Panc1 (cell line): ENCODE measurements at regions not wholly inside any gene's neighbourhood (a gene's known extent, or its start where the extent isn't known, plus 50 kb on each side); places are given as distances from the start of the nearest gene placed in this dataset.

ENCODE experiments used
- ATAC-seq: fragments of 200-7000 bp; cut with Tn5 transposase; 2 replicates; pipeline ENCODE4 v1.9.1; 2020; ENCODE audit warnings: mild to moderate bottlenecking, moderate library complexity
- BruUV-seq: library from RNA; stranded (reverse); fragments of 400-500 nt; replicated peaks from 2 replicates; lab custom pipeline; 2021; lab: Mats Ljungman, UMichigan
- CTCF ChIA-PET: fragments of 300-600 bp; sonication (Branson Sonifier 250); formaldehyde crosslinking; loops from one replicate; lab custom pipeline; 2022; ENCODE audit warnings: antibody characterized with exemption; lab: Charles Lee
- POLR2A ChIA-PET: fragments of 300-600 bp; sonication (Branson Sonifier 250); formaldehyde crosslinking; loops from one replicate; lab custom pipeline; 2022; ENCODE audit warnings: antibody characterized with exemption; lab: Charles Lee
- DNase-seq: peaks from one replicate; pipeline ENCODE4 v3.0.0-alpha.2; 2010; ENCODE audit warnings: low read depth, low spot score
- H3K27ac ChIP-seq: 2 replicates; pipeline ENCODE4 v1.5.1; 2011; ENCODE audit warnings: mild to moderate bottlenecking, low read length, inconsistent platforms
- H3K27me3 ChIP-seq: fragments of 200-500 bp; sonication (Bioruptor generic); 2 replicates; pipeline ENCODE4 v1.6.0; 2014; ENCODE audit warnings: low read length, inconsistent platforms; ENCODE audit not compliant: control insufficient read depth, insufficient read depth
- H3K36me3 ChIP-seq: fragments of 200-500 bp; sonication (Bioruptor generic); 2 replicates; pipeline ENCODE4 v1.5.1; 2014; ENCODE audit warnings: inconsistent platforms, mild to moderate bottlenecking, low read length, moderate library complexity; ENCODE audit not compliant: control insufficient read depth, insufficient read depth
- H3K4me1 ChIP-seq: 2 replicates; pipeline ENCODE4 v1.5.1; 2011; ENCODE audit warnings: inconsistent platforms, mild to moderate bottlenecking, low read length, moderate library complexity; ENCODE audit not compliant: control insufficient read depth, insufficient read depth
- H3K4me3 ChIP-seq, 2 experiments: 2 replicates each; pipeline ENCODE4 v1.5.1; 2011 to 2012; ENCODE audit warnings: low read depth in 2 of 2, low read length in 2 of 2, mild to moderate bottlenecking in 2 of 2, inconsistent platforms in 1 of 2, moderate library complexity in 1 of 2
- H3K9me3 ChIP-seq: fragments of 200-500 bp; sonication (Bioruptor generic); 2 replicates; pipeline ENCODE4 v1.5.1; 2014; ENCODE audit warnings: low read depth, mild to moderate bottlenecking, inconsistent platforms, low read length, moderate library complexity; ENCODE audit not compliant: control insufficient read depth, insufficient read depth
- CTCF ChIP-seq: fragments of 450-650 bp; IDR thresholded peaks from 2 replicates; pipeline ENCODE4 v1.5.1; 2017; ENCODE audit warnings: mild to moderate bottlenecking
- POLR2AphosphoS5 ChIP-seq: IDR thresholded peaks from 2 replicates; pipeline ENCODE4 v1.6.1; 2012; ENCODE audit warnings: mild to moderate bottlenecking, low read depth, low read length, moderate library complexity
- SIN3A ChIP-seq: IDR thresholded peaks from 2 replicates; pipeline ENCODE4 v1.6.1; 2012; ENCODE audit warnings: low read depth, mild to moderate bottlenecking, low read length, moderate library complexity, borderline replicate concordance; ENCODE audit not compliant: insufficient read depth
- TCF7L2 ChIP-seq: IDR thresholded peaks from 2 replicates; pipeline ENCODE4 v1.6.1; 2011; ENCODE audit warnings: mild to moderate bottlenecking, low read depth, low read length, inconsistent platforms
- in situ Hi-C: cut with HindIII; loops from 2 replicates; pipeline ENCODE4 v1.10.0; 2016; ENCODE audit warnings: low sequenced_read_pairs, low pct_unique_long_range_greater_than_20kb
- intact Hi-C: fragments of 100-400 bp; cut with micrococcal nuclease; formaldehyde crosslinking; loops from one replicate; pipeline ENCODE4 v1.10.0; 2022; ENCODE audit not compliant: unreplicated experiment
- TF ChIP-seq, protein P1 (sequence below), 2 experiments: IDR thresholded peaks; 2 replicates each; pipeline ENCODE4 v1.6.1; 2011 to 2012; ENCODE audit warnings: low read depth in 2 of 2, control low read depth in 1 of 2, low read length in 1 of 2, mild to moderate bottlenecking in 1 of 2, moderate library complexity in 1 of 2; ENCODE audit not compliant: insufficient read depth in 1 of 2

GRCh38 chr1:168987923-168988322 is 118.6 kb upstream of the ATP1B1 start:
- no peak overlapping the region for H3K4me3 ChIP-seq
- no peak for TF ChIP-seq CTCF
- TF ChIP-seq SIN3A: no peak
- TF ChIP-seq POLR2AphosphoS5: no peak
- no peak for TF ChIP-seq TCF7L2
- TF ChIP-seq, protein P1, sequence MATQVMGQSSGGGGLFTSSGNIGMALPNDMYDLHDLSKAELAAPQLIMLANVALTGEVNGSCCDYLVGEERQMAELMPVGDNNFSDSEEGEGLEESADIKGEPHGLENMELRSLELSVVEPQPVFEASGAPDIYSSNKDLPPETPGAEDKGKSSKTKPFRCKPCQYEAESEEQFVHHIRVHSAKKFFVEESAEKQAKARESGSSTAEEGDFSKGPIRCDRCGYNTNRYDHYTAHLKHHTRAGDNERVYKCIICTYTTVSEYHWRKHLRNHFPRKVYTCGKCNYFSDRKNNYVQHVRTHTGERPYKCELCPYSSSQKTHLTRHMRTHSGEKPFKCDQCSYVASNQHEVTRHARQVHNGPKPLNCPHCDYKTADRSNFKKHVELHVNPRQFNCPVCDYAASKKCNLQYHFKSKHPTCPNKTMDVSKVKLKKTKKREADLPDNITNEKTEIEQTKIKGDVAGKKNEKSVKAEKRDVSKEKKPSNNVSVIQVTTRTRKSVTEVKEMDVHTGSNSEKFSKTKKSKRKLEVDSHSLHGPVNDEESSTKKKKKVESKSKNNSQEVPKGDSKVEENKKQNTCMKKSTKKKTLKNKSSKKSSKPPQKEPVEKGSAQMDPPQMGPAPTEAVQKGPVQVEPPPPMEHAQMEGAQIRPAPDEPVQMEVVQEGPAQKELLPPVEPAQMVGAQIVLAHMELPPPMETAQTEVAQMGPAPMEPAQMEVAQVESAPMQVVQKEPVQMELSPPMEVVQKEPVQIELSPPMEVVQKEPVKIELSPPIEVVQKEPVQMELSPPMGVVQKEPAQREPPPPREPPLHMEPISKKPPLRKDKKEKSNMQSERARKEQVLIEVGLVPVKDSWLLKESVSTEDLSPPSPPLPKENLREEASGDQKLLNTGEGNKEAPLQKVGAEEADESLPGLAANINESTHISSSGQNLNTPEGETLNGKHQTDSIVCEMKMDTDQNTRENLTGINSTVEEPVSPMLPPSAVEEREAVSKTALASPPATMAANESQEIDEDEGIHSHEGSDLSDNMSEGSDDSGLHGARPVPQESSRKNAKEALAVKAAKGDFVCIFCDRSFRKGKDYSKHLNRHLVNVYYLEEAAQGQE (IDR thresholded peaks at IDR 0.05; ENCODE audit: insufficient read depth in 1 of 2, low read depth in 2 of 2, low read length in 1 of 2): no peak
- BruUV-seq: no TSS peak
- no peaks in the 10 kb centered on the region for H3K9me3 ChIP-seq
- CTCF ChIA-PET: no interaction called here
- no peaks in the 10 kb centered on the region for H3K36me3 ChIP-seq
- POLR2A ChIA-PET: no interaction called here
- no peaks in the 10 kb centered on the region for H3K4me1 ChIP-seq
- no peak overlapping the region for H3K27ac ChIP-seq
- H3K27me3 ChIP-seq: no peaks in the 10 kb centered on the region
- in situ Hi-C loops (no loop called here), intact Hi-C loops (no loop called here)
- no peak for ATAC-seq
- no peak for DNase-seq

GRCh38 chr1:168989985-168990384 is 116.5 kb upstream of the ATP1B1 start:
- H3K4me1 ChIP-seq: no peaks in the 10 kb centered on the region
- in situ Hi-C loops (no loop called here), intact Hi-C loops (no loop called here)
- H3K27me3 ChIP-seq: no peaks in the 10 kb centered on the region
- no peak overlapping the region for H3K27ac ChIP-seq
- POLR2A ChIA-PET: no interaction called here
- H3K36me3 ChIP-seq: no peaks in the 10 kb centered on the region
- no peak overlapping the region for H3K4me3 ChIP-seq
- no TSS peak for BruUV-seq
- H3K9me3 ChIP-seq: no peaks in the 10 kb centered on the region
- no peak for DNase-seq
- CTCF ChIA-PET: no interaction called here
- TF ChIP-seq POLR2AphosphoS5 (no peak), TCF7L2 (no peak), CTCF (no peak), SIN3A (no peak)
- TF ChIP-seq, protein P1 (IDR thresholded peaks at IDR 0.05; ENCODE audit: insufficient read depth in 1 of 2, low read depth in 2 of 2, low read length in 1 of 2): no peak
- ATAC-seq: no peak
